Smooth muscle cell (in vitro differentiated cells): ENCODE measurements at regions not wholly inside any gene's neighbourhood (a gene's known extent, or its start where the extent isn't known, plus 50 kb on each side); places are given as distances from the start of the nearest gene placed in this dataset.

Experiments
- DNase-seq: peaks from one replicate; lab custom pipeline; 2025; ENCODE audit not compliant: unreplicated experiment; lab: John Stamatoyannopoulos, UW
- H2AFZ ChIP-seq: fragments of 200-600 bp; sonication (generic); 2 replicates; pipeline ENCODE4 v1.6.0; 2016; ENCODE audit warnings: antibody characterized with exemption, low read depth, mild to moderate bottlenecking
- H3F3A ChIP-seq: fragments of 200-600 bp; sonication (generic); 2 replicates; pipeline ENCODE4 v1.6.0; 2017; ENCODE audit warnings: antibody characterized with exemption, low read depth
- H3K27ac ChIP-seq: fragments of 200-600 bp; sonication (generic); 2 replicates; pipeline ENCODE4 v1.5.1; 2016; ENCODE audit warnings: low read depth, mild to moderate bottlenecking
- H3K27me3 ChIP-seq: fragments of 200-600 bp; sonication (generic); 2 replicates; pipeline ENCODE4 v1.6.1; 2016; ENCODE audit warnings: low read depth, mild to moderate bottlenecking
- H3K36me3 ChIP-seq: fragments of 200-600 bp; sonication (generic); 2 replicates; pipeline ENCODE4 v1.5.1; 2016; ENCODE audit warnings: low read depth
- H3K4me1 ChIP-seq: fragments of 200-600 bp; sonication (generic); 2 replicates; pipeline ENCODE4 v1.5.1; 2016; ENCODE audit warnings: low read depth
- H3K4me2 ChIP-seq: fragments of 200-600 bp; sonication (generic); 2 replicates; pipeline ENCODE4 v1.6.0; 2016; ENCODE audit warnings: mild to moderate bottlenecking
- H3K4me3 ChIP-seq: fragments of 200-600 bp; sonication (generic); 2 replicates; pipeline ENCODE4 v1.5.1; 2016; ENCODE audit warnings: mild to moderate bottlenecking
- H3K79me2 ChIP-seq: fragments of 200-600 bp; sonication (generic); 2 replicates; pipeline ENCODE4 v1.6.0; 2016; ENCODE audit warnings: low read depth, mild to moderate bottlenecking
- H3K9ac ChIP-seq: fragments of 200-600 bp; sonication (generic); 2 replicates; pipeline ENCODE4 v1.6.0; 2016; ENCODE audit warnings: low read depth
- H3K9me3 ChIP-seq: fragments of 200-600 bp; sonication (generic); replicated peaks from 2 replicates; pipeline ENCODE4 v1.5.1; 2016; ENCODE audit warnings: low read depth
- H4K20me1 ChIP-seq: fragments of 200-600 bp; sonication (generic); 2 replicates; pipeline ENCODE4 v1.6.0; 2016; ENCODE audit warnings: low read depth
- CTCF ChIP-seq: fragments of 200-600 bp; sonication (generic); IDR thresholded peaks from 2 replicates; pipeline ENCODE4 v1.5.1; 2017; ENCODE audit warnings: borderline replicate concordance, mild to moderate bottlenecking, antibody characterized with exemption; ENCODE audit not compliant: insufficient read depth, poor library complexity, severe bottlenecking
- WGBS: methylation state at CpG from one replicate; pipeline ENCODE4 v1.1.7; 2016; ENCODE audit warnings: low lambda C conversion rate; 5-methylcytosine and 5-hydroxymethylcytosine counted together

GRCh38 chr7:35550831-35551230 lies 144.1 kb downstream of the HERPUD2 start:
- 74% methylated on average over 5 of the region's 5 CpGs for WGBS
- DNase-seq = no peak
- Histone ChIP-seq H3K9ac (no peak overlapping the region), H3K79me2 (no peaks in the 10 kb centered on the region), H3K9me3 (no peaks in the 10 kb centered on the region), H3K36me3 (no peaks in the 10 kb centered on the region), H2AFZ (no peak overlapping the region), H3K4me2 (no peak overlapping the region), H3K27ac (no peak overlapping the region), H3K4me1 (no peaks in the 10 kb centered on the region), H4K20me1 (no peaks in the 10 kb centered on the region), H3K4me3 (no peak overlapping the region), H3F3A (no peaks in the 10 kb centered on the region), H3K27me3 (no peaks in the 10 kb centered on the region)
- TF ChIP-seq CTCF = no peak

GRCh38 chr7:35549781-35550180 lies 145.2 kb downstream of the HERPUD2 start:
- no peak for DNase-seq
- no peaks in the 10 kb centered on the region for H3K9me3 ChIP-seq
- H2AFZ ChIP-seq = no peak overlapping the region
- no peak overlapping the region for H3K4me3 ChIP-seq
- TF ChIP-seq CTCF = no peak
- no peak overlapping the region for H3K9ac ChIP-seq
- H4K20me1 ChIP-seq = no peaks in the 10 kb centered on the region
- no peaks in the 10 kb centered on the region for H3K79me2 ChIP-seq
- H3K36me3 ChIP-seq = no peaks in the 10 kb centered on the region
- H3F3A ChIP-seq = no peaks in the 10 kb centered on the region
- 97% methylated on average over 3 of the region's 3 CpGs for WGBS
- peaks cover 5% of the 10 kb centered on the region for H3K27me3 ChIP-seq
- no peaks in the 10 kb centered on the region for H3K4me1 ChIP-seq
- H3K27ac ChIP-seq = no peak overlapping the region
- H3K4me2 ChIP-seq = no peak overlapping the region

DNA sequence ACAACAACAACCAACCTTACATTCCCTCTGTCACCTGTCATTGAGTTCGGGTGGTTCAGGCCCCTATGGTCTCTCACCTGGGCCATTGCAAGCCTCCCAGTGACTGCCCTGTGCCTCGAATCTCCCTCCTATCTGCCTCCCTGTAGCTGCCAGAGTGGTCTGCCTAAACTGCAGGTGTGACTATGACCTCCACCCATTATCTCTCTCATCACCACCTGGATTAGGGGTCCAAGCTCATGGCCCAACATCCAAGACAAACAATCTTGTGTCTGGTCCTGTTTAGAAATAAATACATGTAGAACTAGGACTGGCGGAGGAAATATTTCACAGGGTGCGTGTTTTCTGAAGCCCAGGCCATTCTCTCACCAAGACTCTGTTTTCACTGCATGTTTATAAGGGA lies 146.6 kb downstream of the HERPUD2 start:
- Histone ChIP-seq H4K20me1 (no peaks in the 10 kb centered on the region), H2AFZ (no peak overlapping the region), H3K27me3 (peaks cover 11% of the 10 kb centered on the region), H3K4me1 (no peaks in the 10 kb centered on the region), H3K4me3 (no peak overlapping the region), H3K79me2 (no peaks in the 10 kb centered on the region), H3K9me3 (no peaks in the 10 kb centered on the region), H3K27ac (no peak overlapping the region), H3K9ac (no peak overlapping the region), H3K36me3 (no peaks in the 10 kb centered on the region), H3K4me2 (no peak overlapping the region), H3F3A (no peaks in the 10 kb centered on the region)
- TF ChIP-seq CTCF = no peak
- 88% methylated on average over 4 of the region's 4 CpGs for WGBS
- DNase-seq = no peak

- Histone ChIP-seq H3K79me2 (no peaks in the 10 kb centered on the region), H3K4me2 (no peak overlapping the region), H3K27me3 (peaks cover 15% of the 10 kb centered on the region), H3K4me3 (no peak overlapping the region), H3F3A (no peaks in the 10 kb centered on the region), H3K36me3 (no peaks in the 10 kb centered on the region), H2AFZ (no peak overlapping the region), H3K9ac (no peak overlapping the region), H3K4me1 (no peaks in the 10 kb centered on the region), H4K20me1 (no peaks in the 10 kb centered on the region), H3K27ac (no peak overlapping the region), H3K9me3 (no peaks in the 10 kb centered on the region)
- 70% methylated on average over 7 of the region's 7 CpGs for WGBS
- DNase-seq = no peak
- no peak for TF ChIP-seq CTCF
These were observed 148.1 kb downstream of the HERPUD2 start for GRCh38 chr7:35546691-35547429.
